GM13976 (cell line): ENCODE measurements at regions not wholly inside any gene's neighbourhood (a gene's known extent, or its start where the extent isn't known, plus 50 kb on each side); places are given as distances from the start of the nearest gene placed in this dataset.

ENCODE experiments used
- DNase-seq: peaks from one replicate; pipeline ENCODE4 v3.0.0; 2012; ENCODE audit warnings: low spot score
- CTCF ChIP-seq: IDR thresholded peaks from 2 replicates; pipeline ENCODE4 v1.5.1; 2012; ENCODE audit warnings: borderline replicate concordance, mild to moderate bottlenecking; ENCODE audit not compliant: insufficient read depth; ENCODE audit errors: extremely low read depth, missing control alignments, control extremely low read depth
- in situ Hi-C: fragments of 300-500 bp; cut with MboI; formaldehyde crosslinking; loops from one replicate; pipeline ENCODE4 v1.12.0; 2022; ENCODE audit warnings: low sequenced_read_pairs, mixed read lengths, inconsistent platforms; ENCODE audit not compliant: unreplicated experiment

GRCh38 chr10:106189292-106189691 is 975.2 kb downstream of the SORCS1 start:
- in situ Hi-C loops, result loop anchor here (10.0 kb wide), 1 partner anchor 234 kb away; no protein-coding TSS in a partner anchor
- TF ChIP-seq CTCF, result peak; percentile 30
- DNase-seq, result peak; percentile 12

GRCh38 chr10:106185951-106186350 is 978.6 kb downstream of the SORCS1 start:
- no peak for TF ChIP-seq CTCF
- in situ Hi-C loops, result loop anchor here (10.0 kb wide), 1 partner anchor 231 kb away; no protein-coding TSS in a partner anchor

GRCh38 chr10:106183041-106183440 is 981.5 kb downstream of the SORCS1 start:
- in situ Hi-C loops, result loop anchor here (10.0 kb wide), 1 partner anchor 228 kb away; no protein-coding TSS in a partner anchor
- no peak for DNase-seq
- TF ChIP-seq CTCF, result no peak

More at GRCh38 chr10:106185951-106186350, 978.6 kb downstream of the SORCS1 start:
- DNase-seq, result no peak

GRCh38 chr10:106182542-106182941 is 982.0 kb downstream of the SORCS1 start:
- DNase-seq, result no peak
- no peak for TF ChIP-seq CTCF
- in situ Hi-C loops, result loop anchor here (10.0 kb wide), 1 partner anchor 228 kb away; no protein-coding TSS in a partner anchor

- no peak for DNase-seq
- no peak for TF ChIP-seq CTCF
- in situ Hi-C loops, result loop anchor here (10.0 kb wide), 1 partner anchor 227 kb away; no protein-coding TSS in a partner anchor
These were observed 983.0 kb downstream of the SORCS1 start for GRCh38 chr10:106181501-106181900.

GRCh38 chr10:106179430-106179829 is 985.1 kb downstream of the SORCS1 start:
- TF ChIP-seq CTCF, result no peak
- DNase-seq, result no peak
- in situ Hi-C loops, result no loop called here
